NCI-H510A (cell line): ENCODE measurements at regions not wholly inside any gene's neighbourhood (a gene's known extent, or its start where the extent isn't known, plus 50 kb on each side); places are given as distances from the start of the nearest gene placed in this dataset.
"Not testable (repeated sequence)": the region's sequence is repeated elsewhere in the genome, so short reads cannot be mapped to it uniquely, and the experiment has no call there.

Source experiments
- DNase-seq: peaks from one replicate; lab custom pipeline; 2025; lab: John Stamatoyannopoulos, UW

- DNase-seq, result no peak
Measured at GRCh38 chr4:179584101-179584500, 2141.9 kb upstream of the AGA start.

- DNase-seq, result no peak
Measured at GRCh38 chr4:179585761-179586160, 2143.5 kb upstream of the AGA start.

DNA sequence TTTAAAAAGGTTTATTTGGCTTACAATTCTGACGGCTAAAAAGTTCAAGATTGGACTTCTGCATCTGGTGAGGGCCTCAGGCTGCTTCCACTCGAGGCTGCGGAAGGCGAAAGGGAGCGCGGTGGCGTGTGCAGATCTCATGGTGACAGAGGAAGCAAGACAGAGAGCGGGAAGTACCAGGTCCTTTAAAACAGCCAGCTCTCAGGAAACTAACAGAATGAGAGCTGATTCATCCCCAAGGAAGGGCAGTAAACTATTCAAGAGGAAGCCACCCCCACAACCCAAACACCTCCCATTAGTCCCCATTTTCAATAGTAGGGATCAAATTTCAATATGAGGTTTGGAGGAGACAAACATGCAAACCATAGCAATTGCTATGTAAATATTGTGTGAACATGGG lies 2144.2 kb upstream of the AGA start:
- DNase-seq, result no peak

DNA sequence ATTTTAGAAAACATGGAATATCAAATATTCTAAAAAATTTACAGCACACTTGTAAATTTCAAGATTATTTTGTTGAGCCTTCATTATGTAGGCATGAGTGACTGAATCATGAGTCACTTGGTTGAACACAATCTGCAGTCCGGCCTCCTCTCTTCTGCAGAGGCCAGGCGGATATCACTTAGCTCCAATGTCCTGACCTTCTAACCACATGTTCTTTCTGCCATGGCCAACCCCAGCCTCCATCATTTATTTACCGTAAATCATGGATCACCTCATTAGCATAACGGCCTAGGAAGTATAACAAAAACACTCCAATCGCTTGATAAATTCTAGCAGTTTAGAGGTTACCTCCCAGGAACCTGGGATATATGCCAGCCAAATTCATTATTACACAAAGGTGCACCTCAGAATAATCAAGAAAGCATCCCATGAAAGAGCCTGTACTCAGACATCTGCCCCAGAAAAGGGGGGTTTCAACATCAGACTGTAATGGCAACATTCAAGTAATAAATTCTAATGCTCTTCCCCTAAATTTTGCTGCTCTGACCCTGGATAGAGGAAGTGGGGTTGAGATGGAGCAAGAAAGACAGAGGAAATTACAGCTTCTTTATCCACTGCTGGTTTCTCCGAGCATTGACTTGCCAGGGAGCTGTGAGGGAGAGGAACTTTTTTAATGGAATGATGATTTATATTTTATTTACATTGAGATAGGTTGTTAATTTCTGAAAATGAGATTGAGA lies 2153.6 kb upstream of the AGA start:
- no peak for DNase-seq

DNA sequence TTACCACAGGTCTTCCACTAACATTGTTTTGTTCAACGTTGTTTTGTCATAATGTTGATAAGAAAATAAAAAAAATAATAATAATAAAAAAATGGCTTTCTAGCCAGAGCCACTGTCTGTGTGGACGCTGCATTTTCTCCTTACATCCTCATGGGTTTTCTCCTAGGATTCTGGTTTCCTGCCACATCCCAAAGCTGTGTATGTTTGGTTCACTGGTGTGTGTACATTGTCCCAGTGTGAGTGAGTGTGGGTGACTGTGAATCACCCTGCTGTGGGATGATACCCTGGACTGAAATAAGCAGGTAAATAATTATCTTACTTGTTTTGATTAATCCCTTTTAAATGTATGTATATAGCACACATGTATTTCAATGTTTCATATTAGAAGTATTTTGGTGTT lies 2154.4 kb upstream of the AGA start:
- no peak for DNase-seq

- DNase-seq, result no peak
Measured at GRCh38 chr4:179597301-179597700, 2155.1 kb upstream of the AGA start.

GRCh38 chr4:179601671-179602070 lies 2159.4 kb upstream of the AGA start:
- no peak for DNase-seq

GRCh38 chr4:179605196-179605595 lies 2163.0 kb upstream of the AGA start:
- no peak for DNase-seq

- no peak for DNase-seq
Measured at GRCh38 chr4:179607003-179607402, 2164.8 kb upstream of the AGA start.

DNA sequence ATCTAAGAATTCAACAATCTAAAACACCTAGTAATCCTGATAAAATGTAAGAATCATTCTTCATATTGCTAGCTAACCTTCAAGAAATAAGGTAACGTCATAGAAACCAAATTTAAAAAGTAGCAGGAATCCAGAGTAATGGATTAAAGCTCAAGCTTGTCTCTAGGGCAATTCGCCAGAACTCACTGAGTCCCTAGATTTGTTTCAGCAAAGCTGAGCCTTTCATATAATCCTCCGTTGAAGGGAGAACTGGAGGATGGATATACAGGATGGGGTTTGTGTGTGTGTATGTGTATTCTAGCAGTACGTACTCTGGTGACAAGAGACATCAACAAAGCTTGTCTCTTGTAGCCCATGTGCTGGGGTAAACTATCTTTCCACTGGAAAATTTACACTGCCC lies 2173.5 kb upstream of the AGA start:
- no peak for DNase-seq

DNA sequence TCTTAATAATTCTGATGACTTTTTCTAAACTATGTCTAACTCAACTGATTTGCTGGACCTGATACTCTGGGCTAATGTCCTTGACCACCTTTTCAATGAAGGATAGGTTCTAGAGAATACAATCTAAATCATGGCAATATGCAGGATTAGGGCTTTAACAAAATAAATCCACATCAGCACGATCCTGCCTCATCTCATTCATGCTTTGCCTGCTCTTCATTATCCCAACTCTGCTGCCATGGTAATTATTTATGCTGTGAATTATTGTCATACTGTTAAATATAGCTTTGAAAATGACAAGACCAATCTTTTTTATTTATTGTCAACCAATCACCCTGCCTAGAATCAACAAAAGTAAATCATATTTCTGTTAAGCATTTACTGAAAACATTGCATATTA lies 2176.7 kb upstream of the AGA start:
- no peak for DNase-seq

DNA sequence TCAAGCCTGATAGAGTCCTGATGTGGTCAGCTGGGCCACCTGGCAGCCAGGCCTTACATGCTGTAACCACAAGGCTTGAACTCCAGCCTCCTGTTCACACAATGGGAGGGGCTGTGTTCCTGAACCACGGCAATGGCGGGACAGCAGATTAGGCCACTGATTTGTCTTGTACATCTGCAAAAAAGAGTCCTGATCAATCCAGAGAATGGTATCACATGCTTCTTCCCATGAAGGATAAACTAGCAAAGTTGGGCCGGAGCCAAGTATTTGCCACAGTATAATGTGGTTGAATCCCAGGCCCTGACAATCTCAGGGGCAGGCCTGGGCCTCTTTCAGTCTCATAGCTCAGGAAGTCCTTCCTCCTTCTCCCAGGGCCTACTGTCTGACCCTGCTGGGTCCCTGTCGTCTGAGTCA lies 2182.5 kb upstream of the AGA start:
- DNase-seq, result no peak

DNA sequence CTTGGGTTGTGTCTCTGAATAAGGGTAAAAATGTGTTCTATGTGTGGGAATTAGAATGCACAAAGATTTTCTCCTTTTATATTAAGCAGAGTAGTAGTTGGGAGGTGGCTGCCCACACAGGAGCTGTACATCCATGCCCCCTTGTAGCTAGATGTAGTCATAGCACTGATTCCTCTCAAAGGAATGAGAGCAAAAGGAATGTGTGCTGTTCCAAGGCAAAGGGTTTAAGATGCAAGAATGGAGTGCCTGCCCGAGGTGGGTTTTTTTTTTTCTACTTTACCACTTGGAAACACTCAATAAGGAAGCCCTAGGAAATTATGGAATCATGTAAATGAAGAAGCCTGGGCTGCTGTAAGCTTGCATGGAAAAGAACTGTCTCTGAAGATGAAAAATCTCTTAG lies 2183.2 kb upstream of the AGA start:
- no peak for DNase-seq

GRCh38 chr4:179626687-179627086 lies 2184.4 kb upstream of the AGA start:
- DNase-seq, result no peak

GRCh38 chr4:179631321-179631720 lies 2189.1 kb upstream of the AGA start:
- no peak for DNase-seq

DNA sequence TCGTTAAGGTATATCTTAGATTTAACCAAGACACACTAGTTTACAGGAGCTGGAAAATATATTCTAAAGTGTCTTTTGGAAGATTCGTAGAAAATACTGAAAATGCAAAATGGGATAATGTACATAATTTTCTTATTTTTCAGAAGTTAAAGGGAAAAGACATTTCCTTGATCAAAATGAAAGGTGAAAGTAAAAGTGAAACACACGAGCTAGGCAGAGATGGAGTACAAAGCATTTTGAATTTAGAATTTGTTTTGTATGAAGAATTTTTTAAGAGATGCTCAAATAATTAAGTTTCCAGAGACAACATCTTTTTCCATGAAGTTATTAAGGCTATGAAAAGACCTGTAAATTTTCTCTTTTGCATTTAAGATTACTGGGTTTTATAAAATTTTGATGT lies 2192.6 kb upstream of the AGA start:
- no peak for DNase-seq

- no peak for DNase-seq
Measured at GRCh38 chr4:179662522-179662921, 2220.3 kb upstream of the AGA start.

GRCh38 chr4:179663641-179664429 lies 2221.6 kb upstream of the AGA start:
- DNase-seq, result no peak

DNA sequence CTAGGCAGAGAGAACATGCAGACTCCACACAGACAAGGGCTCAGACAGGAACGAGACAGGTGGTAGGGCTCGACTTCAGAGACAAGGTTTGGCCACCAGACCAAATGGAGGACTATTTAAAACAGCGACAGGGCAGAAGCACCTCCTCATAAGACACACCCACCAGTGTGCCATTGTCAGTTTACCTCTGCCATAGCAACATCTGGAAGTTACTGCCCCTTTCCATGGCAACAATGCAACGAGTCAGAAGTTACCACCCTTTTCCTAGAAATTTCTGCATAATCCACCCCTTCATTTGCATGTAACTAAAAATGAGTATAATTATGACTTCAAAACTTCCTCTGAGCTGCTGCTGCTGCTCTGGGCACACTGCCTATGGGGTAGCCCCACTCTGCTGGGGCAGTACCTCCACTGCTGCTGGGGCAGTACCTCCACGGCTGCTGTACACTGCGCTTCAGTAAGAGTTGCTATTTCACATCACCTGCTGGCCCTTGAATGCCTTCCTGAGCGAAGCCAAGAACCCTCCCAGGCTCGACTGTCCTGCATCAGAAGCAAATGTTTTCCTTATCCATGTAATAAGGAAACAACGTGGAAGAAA lies 2222.3 kb upstream of the AGA start:
- DNase-seq, result no peak

GRCh38 chr4:179666226-179666625 lies 2224.0 kb upstream of the AGA start:
- DNase-seq, result no peak

GRCh38 chr4:179671609-179672008 lies 2229.4 kb upstream of the AGA start:
- DNase-seq, result no peak

GRCh38 chr4:179678093-179678814 lies 2236.0 kb upstream of the AGA start:
- DNase-seq, result no peak

DNA sequence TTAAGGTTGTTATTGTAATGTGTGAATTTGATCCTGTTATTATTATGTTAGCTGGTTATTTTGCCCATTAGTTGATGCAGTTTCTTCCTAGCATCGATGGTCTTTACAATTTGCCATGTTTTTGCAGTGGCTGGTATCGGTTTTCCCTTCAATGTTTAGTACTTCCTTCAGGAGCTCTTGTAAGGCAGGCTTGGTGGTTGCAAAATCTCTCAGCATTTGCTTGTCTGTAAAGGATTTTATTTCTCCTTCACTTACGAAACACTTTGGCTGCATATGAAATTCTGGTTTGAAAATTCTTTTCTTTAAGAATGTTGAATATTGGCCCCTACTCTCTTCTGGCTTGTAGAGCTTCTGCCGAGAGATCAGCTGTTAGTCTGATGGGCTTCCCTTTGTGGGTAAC lies 2241.4 kb upstream of the AGA start:
- DNase-seq, result not testable (repeated sequence)
